Osteoblast (primary cell): ENCODE measurements at regions not wholly inside any gene's neighbourhood (a gene's known extent, or its start where the extent isn't known, plus 50 kb on each side); places are given as distances from the start of the nearest gene placed in this dataset.

Experiments
- DNase-seq: peaks from one replicate; pipeline ENCODE4 v3.0.0; 2011; ENCODE audit warnings: low spot score, mixed read lengths; ENCODE audit not compliant: insufficient read length; ENCODE audit errors: missing footprints
- H2AFZ ChIP-seq: 2 replicates; pipeline ENCODE4 v1.6.0; 2011; ENCODE audit warnings: mild to moderate bottlenecking, low read length
- H3K27ac ChIP-seq: 2 replicates; pipeline ENCODE4 v1.5.1; 2011; ENCODE audit warnings: mild to moderate bottlenecking, low read depth, low read length, moderate library complexity
- H3K27me3 ChIP-seq: 2 replicates; pipeline ENCODE4 v1.6.0; 2012; ENCODE audit warnings: mild to moderate bottlenecking, control low read depth, inconsistent platforms, low read length, moderate library complexity; ENCODE audit not compliant: insufficient read depth
- H3K36me3 ChIP-seq: 2 replicates; pipeline ENCODE4 v1.5.1; 2011; ENCODE audit warnings: mild to moderate bottlenecking, low read length, control low read depth, moderate library complexity; ENCODE audit not compliant: insufficient read depth
- H3K4me1 ChIP-seq: 2 replicates; pipeline ENCODE4 v1.5.1; 2011; ENCODE audit warnings: mild to moderate bottlenecking, low read length, control low read depth, moderate library complexity; ENCODE audit not compliant: insufficient read depth
- H3K4me2 ChIP-seq: 2 replicates; pipeline ENCODE4 v1.6.0; 2011; ENCODE audit warnings: mild to moderate bottlenecking, low read length; ENCODE audit not compliant: insufficient read depth
- H3K4me3 ChIP-seq: fragments of 200-600 bp; sonication (generic); 3 replicates; pipeline ENCODE4 v1.5.1; 2012; ENCODE audit warnings: mild to moderate bottlenecking, low read length, inconsistent platforms; ENCODE audit not compliant: insufficient read depth
- H3K79me2 ChIP-seq: 2 replicates; pipeline ENCODE4 v1.6.0; 2012; ENCODE audit warnings: mild to moderate bottlenecking, low read length, control low read depth, inconsistent platforms; ENCODE audit not compliant: insufficient read depth
- H3K9me3 ChIP-seq: 2 replicates; pipeline ENCODE4 v1.5.1; 2011; ENCODE audit warnings: low read depth, low read length, control low read depth
- H4K20me1 ChIP-seq: 2 replicates; pipeline ENCODE4 v1.6.0; 2012; ENCODE audit warnings: mild to moderate bottlenecking, low read length, control low read depth; ENCODE audit not compliant: insufficient read depth
- TF ChIP-seq, protein P1 (sequence below): IDR thresholded peaks from 2 replicates; pipeline ENCODE4 v1.5.1; 2011; ENCODE audit warnings: mild to moderate bottlenecking, low read depth, low read length, moderate library complexity; ENCODE audit errors: extremely low read depth

DNA sequence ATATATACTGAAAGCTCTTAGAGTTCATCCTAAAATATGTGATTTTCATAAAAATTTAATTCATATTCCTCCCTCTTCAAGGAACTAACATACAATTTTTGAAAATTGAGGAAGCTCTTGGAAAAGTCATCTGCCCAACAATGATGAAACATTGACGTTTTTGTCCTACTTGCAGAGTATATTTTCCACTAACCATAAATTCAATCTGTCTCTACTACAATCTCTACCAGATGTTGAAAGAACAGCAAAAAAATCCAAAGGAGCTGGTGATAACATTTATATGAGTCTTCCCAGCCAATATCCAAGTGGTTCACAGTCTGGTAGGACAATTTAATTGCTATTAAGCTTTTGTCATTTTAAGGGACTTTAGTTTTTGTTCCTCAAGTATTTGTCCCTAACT, 81.1 kb upstream of the NR3C1 start:
- TF ChIP-seq, protein P1, sequence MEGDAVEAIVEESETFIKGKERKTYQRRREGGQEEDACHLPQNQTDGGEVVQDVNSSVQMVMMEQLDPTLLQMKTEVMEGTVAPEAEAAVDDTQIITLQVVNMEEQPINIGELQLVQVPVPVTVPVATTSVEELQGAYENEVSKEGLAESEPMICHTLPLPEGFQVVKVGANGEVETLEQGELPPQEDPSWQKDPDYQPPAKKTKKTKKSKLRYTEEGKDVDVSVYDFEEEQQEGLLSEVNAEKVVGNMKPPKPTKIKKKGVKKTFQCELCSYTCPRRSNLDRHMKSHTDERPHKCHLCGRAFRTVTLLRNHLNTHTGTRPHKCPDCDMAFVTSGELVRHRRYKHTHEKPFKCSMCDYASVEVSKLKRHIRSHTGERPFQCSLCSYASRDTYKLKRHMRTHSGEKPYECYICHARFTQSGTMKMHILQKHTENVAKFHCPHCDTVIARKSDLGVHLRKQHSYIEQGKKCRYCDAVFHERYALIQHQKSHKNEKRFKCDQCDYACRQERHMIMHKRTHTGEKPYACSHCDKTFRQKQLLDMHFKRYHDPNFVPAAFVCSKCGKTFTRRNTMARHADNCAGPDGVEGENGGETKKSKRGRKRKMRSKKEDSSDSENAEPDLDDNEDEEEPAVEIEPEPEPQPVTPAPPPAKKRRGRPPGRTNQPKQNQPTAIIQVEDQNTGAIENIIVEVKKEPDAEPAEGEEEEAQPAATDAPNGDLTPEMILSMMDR: no peak
- no peaks in the 10 kb centered on the region for H3K79me2 ChIP-seq
- H3K4me2 ChIP-seq: no peak overlapping the region
- H3K4me1 ChIP-seq: no peaks in the 10 kb centered on the region
- no peaks in the 10 kb centered on the region for H3K9me3 ChIP-seq
- no peak overlapping the region for H3K27ac ChIP-seq
- H3K4me3 ChIP-seq: no peak overlapping the region
- H4K20me1 ChIP-seq: no peaks in the 10 kb centered on the region
- H3K36me3 ChIP-seq: no peaks in the 10 kb centered on the region
- H3K27me3 ChIP-seq: no peaks in the 10 kb centered on the region
- H2AFZ ChIP-seq: no peak overlapping the region
- no peak for DNase-seq

GRCh38 chr5:143481697-143482531, 78.4 kb upstream of the NR3C1 start:
- no peaks in the 10 kb centered on the region for H3K79me2 ChIP-seq
- H3K4me2 ChIP-seq: no peak overlapping the region
- no peak for DNase-seq
- H3K27me3 ChIP-seq: no peaks in the 10 kb centered on the region
- no peak overlapping the region for H3K27ac ChIP-seq
- TF ChIP-seq, protein P1: no peak
- H4K20me1 ChIP-seq: no peaks in the 10 kb centered on the region
- no peaks in the 10 kb centered on the region for H3K9me3 ChIP-seq
- no peak overlapping the region for H2AFZ ChIP-seq
- H3K4me3 ChIP-seq: no peak overlapping the region
- H3K4me1 ChIP-seq: no peaks in the 10 kb centered on the region
- H3K36me3 ChIP-seq: no peaks in the 10 kb centered on the region

DNA sequence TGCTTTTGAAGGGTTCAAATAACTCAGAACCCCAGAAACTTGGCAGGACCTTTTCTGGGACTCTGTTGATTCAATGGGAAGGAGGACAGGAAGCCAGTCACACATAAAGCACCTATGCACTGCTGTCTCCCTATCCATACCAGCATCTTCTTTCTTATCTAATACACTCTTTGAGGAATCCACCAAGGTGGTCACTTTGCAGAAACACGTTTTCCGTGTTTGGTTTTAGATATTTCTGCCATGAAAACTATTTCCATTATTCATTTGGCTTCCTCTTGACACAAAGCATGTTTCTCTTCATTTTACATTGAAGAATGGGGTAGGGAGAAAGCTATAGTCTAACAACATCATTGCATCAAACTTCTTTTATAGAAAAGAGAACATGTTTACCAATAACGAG, 76.5 kb upstream of the NR3C1 start:
- H3K27me3 ChIP-seq: no peaks in the 10 kb centered on the region

GRCh38 chr5:143479394-143479793, 75.9 kb upstream of the NR3C1 start:
- no peaks in the 10 kb centered on the region for H4K20me1 ChIP-seq
- H3K27me3 ChIP-seq: no peaks in the 10 kb centered on the region
- H3K36me3 ChIP-seq: no peaks in the 10 kb centered on the region
- H3K4me1 ChIP-seq: no peaks in the 10 kb centered on the region
- H3K79me2 ChIP-seq: no peaks in the 10 kb centered on the region
- no peak overlapping the region for H3K4me2 ChIP-seq
- DNase-seq: no peak
- no peak overlapping the region for H3K27ac ChIP-seq
- TF ChIP-seq, protein P1: no peak
- H3K4me3 ChIP-seq: no peak overlapping the region
- H2AFZ ChIP-seq: no peak overlapping the region
- H3K9me3 ChIP-seq: no peaks in the 10 kb centered on the region

More for the DNA sequence above, 76.5 kb upstream of the NR3C1 start:
- Histone ChIP-seq H3K79me2 (no peaks in the 10 kb centered on the region), H3K27ac (no peak overlapping the region), H3K36me3 (no peaks in the 10 kb centered on the region), H4K20me1 (no peaks in the 10 kb centered on the region), H2AFZ (no peak overlapping the region), H3K4me2 (no peak overlapping the region), H3K9me3 (no peaks in the 10 kb centered on the region), H3K4me3 (no peak overlapping the region), H3K4me1 (no peaks in the 10 kb centered on the region)
- TF ChIP-seq, protein P1: no peak
- no peak for DNase-seq
